ENCODE measurements at regions not wholly inside any gene's neighbourhood (a gene's known extent, or its start where the extent isn't known, plus 50 kb on each side); places are given as distances from the start of the nearest gene placed in this dataset.

DNA sequence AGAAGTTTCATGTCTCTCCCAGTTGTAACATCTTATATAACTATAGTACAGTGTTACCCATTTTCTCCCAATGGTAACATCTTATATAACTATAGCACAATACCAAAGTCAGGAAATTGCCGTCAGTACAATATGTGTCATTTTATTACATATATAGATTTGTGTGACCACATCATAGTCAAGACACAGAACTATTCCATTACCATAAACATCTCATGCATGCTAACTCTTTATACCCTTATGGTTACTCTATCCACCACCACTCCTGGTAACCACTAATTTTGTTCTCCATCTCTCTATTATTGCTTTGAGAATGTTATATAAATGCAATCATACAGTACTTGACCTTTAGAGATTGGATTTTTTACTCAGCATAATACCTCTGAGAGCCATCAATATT is 120.7 kb downstream of the BACH1 start:
- no peak overlapping the region for H2AFZ ChIP-seq
- WGBS, 2 experiments (ENCODE audit: low coverage in 1 of 2, low lambda C conversion rate in 2 of 2, missing lambda C conversion rate in 2 of 2): 100% methylated on average over 1 of the region's 1 CpG

DNA sequence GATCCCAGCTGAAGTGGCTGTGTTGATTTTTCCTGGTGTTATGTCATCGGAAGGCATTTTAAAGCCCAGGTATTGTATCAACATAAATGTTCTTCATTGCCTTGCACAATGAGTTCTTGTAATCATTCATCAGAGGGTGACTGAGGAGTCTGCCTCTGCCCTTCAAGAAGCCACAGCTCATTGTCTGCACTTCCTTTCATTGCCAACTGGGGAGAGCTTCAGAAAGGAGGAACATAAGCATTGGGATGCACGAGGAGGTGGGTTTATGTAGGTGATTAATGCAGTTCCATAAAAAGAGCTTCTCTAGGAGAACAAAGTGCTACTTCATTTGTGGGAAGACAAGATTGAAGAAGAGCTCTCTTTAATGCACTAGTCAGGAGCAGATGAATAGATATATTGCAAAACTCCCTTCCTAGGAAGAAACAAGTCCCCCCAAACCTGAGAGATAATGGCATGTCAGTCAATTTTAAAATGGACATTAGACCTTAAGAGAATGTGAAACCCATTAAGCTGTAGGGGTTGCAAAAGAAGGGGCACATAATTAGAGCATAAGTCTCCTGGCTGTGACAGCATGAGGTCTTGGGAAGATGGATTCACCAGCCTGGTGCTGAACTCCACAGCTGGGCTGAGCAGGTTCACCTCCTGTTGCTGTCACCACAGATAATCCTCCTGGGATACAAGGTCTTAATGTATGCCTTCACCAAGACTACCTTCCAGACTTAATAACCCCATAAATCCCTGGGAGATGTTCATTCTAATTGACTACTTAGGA is 124.6 kb downstream of the BACH1 start:
- Histone ChIP-seq H3K9ac (no peak overlapping the region), H3K9me3 (ENCODE audit: low read depth) (no peaks in the 10 kb centered on the region), H3K27ac (no peak overlapping the region), H3K27me3 (replicated peaks; ENCODE audit: insufficient read depth) (no peaks in the 10 kb centered on the region), H3K4me1 (ENCODE audit: insufficient read depth) (no peaks in the 10 kb centered on the region), H3K79me2 (ENCODE audit: insufficient read depth) (no peaks in the 10 kb centered on the region), H4K20me1 (ENCODE audit: insufficient read depth) (no peaks in the 10 kb centered on the region), H3K4me2 (ENCODE audit: unreplicated experiment) (no peak overlapping the region), H3F3A (ENCODE audit: insufficient read depth) (no peaks in the 10 kb centered on the region), H2AFZ (no peak overlapping the region), H3K36me3 (ENCODE audit: low read depth) (no peaks in the 10 kb centered on the region), H3K9me2 (ENCODE audit: insufficient read depth) (no peaks in the 10 kb centered on the region), H3K4me3 (no peak overlapping the region)
- DNase-seq: no peak
- TF ChIP-seq EZH2 (IDR thresholded peaks at IDR 0.05; ENCODE audit: insufficient read depth, poor library complexity, severe bottlenecking): no peak
- TF ChIP-seq EZH2phosphoT487 (IDR thresholded peaks at IDR 0.05; ENCODE audit: insufficient read depth, low read depth): no peak
- in situ Hi-C loops (cut with MboI): no loop called here
- WGBS, 2 experiments (ENCODE audit: low coverage in 1 of 2, low lambda C conversion rate in 2 of 2, missing lambda C conversion rate in 2 of 2): 65 to 79% methylated on average over 2 of the region's 2 CpGs

More for the DNA sequence above, 120.7 kb downstream of the BACH1 start:
- no peaks in the 10 kb centered on the region for H3K79me2 ChIP-seq (ENCODE audit: insufficient read depth)
- TF ChIP-seq EZH2 (IDR thresholded peaks at IDR 0.05; ENCODE audit: insufficient read depth, poor library complexity, severe bottlenecking) (no peak), EZH2phosphoT487 (IDR thresholded peaks at IDR 0.05; ENCODE audit: insufficient read depth, low read depth) (no peak)
- H3K9ac ChIP-seq: no peak overlapping the region
- H3K4me1 ChIP-seq (ENCODE audit: insufficient read depth): no peaks in the 10 kb centered on the region
- no peaks in the 10 kb centered on the region for H3K36me3 ChIP-seq (ENCODE audit: low read depth)
- no peaks in the 10 kb centered on the region for H3K27me3 ChIP-seq (replicated peaks; ENCODE audit: insufficient read depth)
- in situ Hi-C loops (cut with MboI): no loop called here
- no peaks in the 10 kb centered on the region for H3K9me2 ChIP-seq (ENCODE audit: insufficient read depth)
- H3F3A ChIP-seq (ENCODE audit: insufficient read depth): no peaks in the 10 kb centered on the region
- H4K20me1 ChIP-seq (ENCODE audit: insufficient read depth): no peaks in the 10 kb centered on the region
- DNase-seq: no peak
- no peak overlapping the region for H3K4me2 ChIP-seq (ENCODE audit: unreplicated experiment)
- no peak overlapping the region for H3K27ac ChIP-seq
- no peak overlapping the region for H3K4me3 ChIP-seq
- H3K9me3 ChIP-seq (ENCODE audit: low read depth): no peaks in the 10 kb centered on the region

DNA sequence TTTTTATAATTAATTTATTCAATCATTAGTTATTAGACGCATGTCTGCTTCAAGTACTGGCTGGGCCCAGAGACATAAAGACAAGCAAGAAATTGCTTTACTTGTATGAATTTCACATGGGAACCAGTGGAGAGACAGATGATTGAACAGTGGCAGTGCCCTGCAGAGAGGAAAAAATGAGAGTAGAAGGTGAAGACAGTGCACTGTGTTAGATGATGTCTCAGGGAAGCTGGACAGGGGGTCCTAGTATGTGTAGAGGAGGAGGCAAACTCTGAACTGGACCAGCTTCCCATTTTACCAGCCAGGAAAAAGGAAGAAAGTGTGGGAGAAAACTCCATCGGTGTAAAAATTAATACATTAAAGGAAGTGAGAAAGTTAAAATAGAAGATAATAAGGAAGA is 126.0 kb downstream of the BACH1 start:
- WGBS, 2 experiments (ENCODE audit: low coverage in 1 of 2, low lambda C conversion rate in 2 of 2, missing lambda C conversion rate in 2 of 2): 95 to 98% methylated on average over 2 of the region's 2 CpGs
- Histone ChIP-seq H3K9me2 (ENCODE audit: insufficient read depth) (no peaks in the 10 kb centered on the region), H3K4me2 (ENCODE audit: unreplicated experiment) (no peak overlapping the region), H2AFZ (no peak overlapping the region), H3K79me2 (ENCODE audit: insufficient read depth) (no peaks in the 10 kb centered on the region), H3K9ac (no peak overlapping the region), H4K20me1 (ENCODE audit: insufficient read depth) (no peaks in the 10 kb centered on the region), H3F3A (ENCODE audit: insufficient read depth) (no peaks in the 10 kb centered on the region), H3K27ac (no peak overlapping the region), H3K36me3 (ENCODE audit: low read depth) (no peaks in the 10 kb centered on the region), H3K9me3 (ENCODE audit: low read depth) (no peaks in the 10 kb centered on the region), H3K4me1 (ENCODE audit: insufficient read depth) (no peaks in the 10 kb centered on the region), H3K27me3 (replicated peaks; ENCODE audit: insufficient read depth) (no peaks in the 10 kb centered on the region), H3K4me3 (no peak overlapping the region)
- TF ChIP-seq EZH2 (IDR thresholded peaks at IDR 0.05; ENCODE audit: insufficient read depth, poor library complexity, severe bottlenecking) (no peak), EZH2phosphoT487 (IDR thresholded peaks at IDR 0.05; ENCODE audit: insufficient read depth, low read depth) (no peak)
- in situ Hi-C loops (cut with MboI): no loop called here
- no peak for DNase-seq

DNA sequence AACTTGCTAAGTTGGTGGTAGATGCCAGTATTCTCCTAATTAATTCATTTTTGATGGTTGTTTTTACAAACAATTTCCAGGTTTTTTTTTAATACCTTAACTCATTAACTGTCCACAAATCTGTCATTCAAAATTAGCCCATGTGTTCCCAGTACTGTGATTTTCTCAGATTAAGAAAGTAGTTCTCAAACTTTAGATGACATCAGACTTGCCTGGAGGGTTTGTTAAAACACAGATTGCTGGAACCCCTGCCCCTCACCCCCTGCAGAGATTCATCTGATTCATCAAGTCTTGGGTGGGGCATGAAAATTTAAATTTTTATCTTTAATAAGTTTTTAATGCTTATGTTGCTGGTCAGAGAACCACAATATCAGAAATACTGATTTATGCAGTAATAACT is 130.5 kb downstream of the BACH1 start:
- Histone ChIP-seq H3F3A (ENCODE audit: insufficient read depth) (no peaks in the 10 kb centered on the region), H3K4me3 (no peak overlapping the region), H3K27ac (no peak overlapping the region), H4K20me1 (ENCODE audit: insufficient read depth) (no peaks in the 10 kb centered on the region), H3K9me2 (ENCODE audit: insufficient read depth) (no peaks in the 10 kb centered on the region), H3K27me3 (replicated peaks; ENCODE audit: insufficient read depth) (no peaks in the 10 kb centered on the region), H3K36me3 (ENCODE audit: low read depth) (no peaks in the 10 kb centered on the region), H2AFZ (no peak overlapping the region), H3K9me3 (ENCODE audit: low read depth) (no peaks in the 10 kb centered on the region), H3K4me2 (ENCODE audit: unreplicated experiment) (no peak overlapping the region), H3K4me1 (ENCODE audit: insufficient read depth) (peaks cover 6% of the 10 kb centered on the region; the same call in 1 of the 2 replicates), H3K9ac (no peak overlapping the region), H3K79me2 (ENCODE audit: insufficient read depth) (no peaks in the 10 kb centered on the region)
- TF ChIP-seq EZH2phosphoT487 (IDR thresholded peaks at IDR 0.05; ENCODE audit: insufficient read depth, low read depth): no peak
- no peak for TF ChIP-seq EZH2 (IDR thresholded peaks at IDR 0.05; ENCODE audit: insufficient read depth, poor library complexity, severe bottlenecking)
- in situ Hi-C loops (cut with MboI): no loop called here
- DNase-seq: no peak

All from GM23248 (cell line).